HCT116 (cell line): ENCODE measurements at regions not wholly inside any gene's neighbourhood (a gene's known extent, or its start where the extent isn't known, plus 50 kb on each side); places are given as distances from the start of the nearest gene placed in this dataset.

Experiments used
- ATAC-seq: fragments of 200-7000 bp; cut with Tn5 transposase; 2 replicates; pipeline ENCODE4 v1.9.1; 2020; ENCODE audit warnings: mild to moderate bottlenecking, moderate library complexity
- BruUV-seq: library from RNA; stranded (reverse); fragments of 400-500 nt; replicated peaks from 2 replicates; lab custom pipeline; 2021; lab: Mats Ljungman, UMichigan
- CTCF ChIA-PET: fragments of 300-600 bp; sonication (Branson Sonifier 250); formaldehyde crosslinking; loops from one replicate; lab custom pipeline; 2021; ENCODE audit warnings: antibody characterized with exemption; lab: Charles Lee
- POLR2A ChIA-PET: fragments of 300-600, 350-600 bp; sonication (Branson Sonifier 250); formaldehyde crosslinking; loops from one replicate; lab custom pipeline; 2021; ENCODE audit warnings: antibody characterized with exemption; lab: Charles Lee
- RAD21 ChIA-PET, 2 experiments: fragments of 300-600 bp; sonication (Branson Sonifier 250); formaldehyde crosslinking; loops; one replicate each; lab custom pipeline; 2023; ENCODE audit warnings: low total read pairs in 2 of 2; ENCODE audit not compliant: uncharacterized antibody in 2 of 2, unreplicated experiment in 2 of 2, low non-redundant PET in 1 of 2; lab: Charles Lee
- DNase-seq: peaks from one replicate; pipeline ENCODE4 v3.0.0-alpha.2; 2010; ENCODE audit warnings: low read depth, low spot score
- H2AFZ ChIP-seq: fragments of 200-600 bp; shearing (Covaris generic), sonication (generic); 2 replicates; pipeline ENCODE4 v1.6.1; 2017; ENCODE audit warnings: low read depth, mixed run types, mixed read lengths, antibody characterized with exemption, low read length; ENCODE audit not compliant: poor library complexity, severe bottlenecking
- H3K27ac ChIP-seq: 2 replicates; pipeline ENCODE4 v1.5.1; 2012; ENCODE audit warnings: low read depth, low read length
- H3K27me3 ChIP-seq: fragments of 200-600 bp; sonication (generic); 2 replicates; pipeline ENCODE4 v1.6.1; 2016; ENCODE audit warnings: mixed run types, low read length, mixed read lengths; ENCODE audit not compliant: insufficient read depth
- H3K36me3 ChIP-seq, 2 experiments: fragments of 200-500 bp in 1 of 2; fragments of 200-600 bp in 1 of 2; sonication (Bioruptor generic) in 1 of 2; sonication (generic) in 1 of 2; 2 replicates each; pipeline versions ENCODE4 v1.5.1 to v1.6.1; 2014 to 2016; ENCODE audit warnings: low read length in 2 of 2, inconsistent platforms in 1 of 2, mixed read lengths in 1 of 2, mixed run types in 1 of 2; ENCODE audit not compliant: insufficient read depth in 2 of 2, control insufficient read depth in 1 of 2
- H3K4me1 ChIP-seq, 2 experiments: fragments of 200-600 bp in 1 of 2; sonication (generic) in 1 of 2; 2 replicates each; pipeline versions ENCODE4 v1.5.1 to v1.6.1; 2012 to 2017; ENCODE audit warnings: low read length in 2 of 2, inconsistent platforms in 1 of 2, mild to moderate bottlenecking in 1 of 2, mixed read lengths in 1 of 2, mixed run types in 1 of 2, moderate library complexity in 1 of 2; ENCODE audit not compliant: insufficient read depth in 2 of 2, control insufficient read depth in 1 of 2
- H3K4me2 ChIP-seq: fragments of 200-600 bp; sonication (generic); 2 replicates; pipeline ENCODE4 v1.6.1; 2017; ENCODE audit warnings: mixed run types, low read length, mixed read lengths
- H3K4me3 ChIP-seq, 2 experiments: fragments of 200-600 bp in 1 of 2; sonication (generic) in 1 of 2; replicated peaks in 1 of 2; 2 replicates each; pipeline ENCODE4 v1.5.1; 2011 to 2016; ENCODE audit warnings: low read length in 2 of 2, control low read depth in 1 of 2, low read depth in 1 of 2, mild to moderate bottlenecking in 1 of 2, mixed read lengths in 1 of 2, mixed run types in 1 of 2
- H3K79me2 ChIP-seq: fragments of 200-600 bp; sonication (generic); 2 replicates; pipeline ENCODE4 v1.6.1; 2017; ENCODE audit warnings: mild to moderate bottlenecking, mixed run types, low read length, moderate library complexity, mixed read lengths; ENCODE audit not compliant: insufficient read depth
- H3K9ac ChIP-seq: fragments of 200-600 bp; sonication (generic); 2 replicates; pipeline ENCODE4 v1.6.1; 2016; ENCODE audit warnings: low read length, mixed read lengths
- H3K9me2 ChIP-seq: fragments of 200-600 bp; sonication (generic), shearing (Covaris generic); 2 replicates; pipeline ENCODE4 v1.6.1; 2017; ENCODE audit warnings: mixed run types, mild to moderate bottlenecking, moderate library complexity; ENCODE audit not compliant: insufficient read depth
- H3K9me3 ChIP-seq, 2 experiments: fragments of 200-500 bp in 1 of 2; fragments of 200-600 bp in 1 of 2; sonication (Bioruptor generic) in 1 of 2; sonication (generic) in 1 of 2; 2 replicates each; pipeline ENCODE4 v1.6.1; 2014 to 2017; ENCODE audit warnings: low read length in 2 of 2, mixed read lengths in 2 of 2, inconsistent platforms in 1 of 2, low read depth in 1 of 2, mild to moderate bottlenecking in 1 of 2, mixed run types in 1 of 2, moderate library complexity in 1 of 2; ENCODE audit not compliant: control insufficient read depth in 1 of 2, insufficient read depth in 1 of 2
- H4K20me1 ChIP-seq: fragments of 200-600 bp; sonication (generic), shearing (Covaris generic); 2 replicates; pipeline ENCODE4 v1.6.1; 2017; ENCODE audit warnings: mixed run types, mild to moderate bottlenecking, moderate library complexity; ENCODE audit not compliant: insufficient read depth
- CTCF ChIP-seq, 3 experiments: fragments of 200-600 bp in 1 of 3; sonication (generic) in 1 of 3; IDR thresholded peaks in 2 of 3; conservative IDR thresholded peaks in 1 of 3; 2 replicates each; pipeline ENCODE4 v1.5.1; 2012 to 2017; ENCODE audit warnings: low read depth in 2 of 3, low read length in 2 of 3, antibody characterized with exemption in 1 of 3, borderline replicate concordance in 1 of 3, control low read depth in 1 of 3, mild to moderate bottlenecking in 1 of 3, mixed read lengths in 1 of 3, mixed run types in 1 of 3, moderate library complexity in 1 of 3; ENCODE audit not compliant: insufficient read depth in 1 of 3
- EGR1 ChIP-seq: IDR thresholded peaks from 2 replicates; pipeline ENCODE4 v1.6.1; 2012; ENCODE audit warnings: low read depth
- EZH2 ChIP-seq: fragments of 200-600 bp; sonication (generic); IDR thresholded peaks from 2 replicates; pipeline ENCODE4 v1.6.1; 2017; ENCODE audit warnings: antibody characterized with exemption, mixed run types
- EZH2phosphoT487 ChIP-seq: fragments of 200-600 bp; IDR thresholded peaks from 2 replicates; pipeline ENCODE4 v1.6.1; 2018; ENCODE audit warnings: antibody characterized with exemption, borderline replicate concordance
- FOSL1 ChIP-seq: IDR thresholded peaks from 2 replicates; pipeline ENCODE4 v1.6.1; 2012; ENCODE audit warnings: low read depth
- JUND ChIP-seq: IDR thresholded peaks from 2 replicates; pipeline ENCODE4 v1.6.1; 2012
- MAX ChIP-seq: IDR thresholded peaks from 2 replicates; pipeline ENCODE4 v1.6.1; 2012
- POLR2A ChIP-seq: IDR thresholded peaks from 2 replicates; pipeline ENCODE4 v1.7.0; 2011; ENCODE audit warnings: borderline replicate concordance; ENCODE audit not compliant: insufficient read depth, insufficient read length; ENCODE audit errors: extremely low read depth
- REST ChIP-seq: IDR thresholded peaks from 2 replicates; pipeline ENCODE4 v1.6.1; 2012; ENCODE audit warnings: low read depth
- SP1 ChIP-seq: IDR thresholded peaks from 2 replicates; pipeline ENCODE4 v1.6.1; 2012; ENCODE audit warnings: low read depth
- TCF7L2 ChIP-seq: IDR thresholded peaks from 2 replicates; pipeline ENCODE4 v1.7.0; 2011; ENCODE audit warnings: borderline replicate concordance, inconsistent platforms; ENCODE audit not compliant: insufficient read depth, insufficient read length; ENCODE audit errors: extremely low read depth
- ZBTB33 ChIP-seq: IDR thresholded peaks from 2 replicates; pipeline ENCODE4 v1.6.1; 2011; ENCODE audit warnings: mild to moderate bottlenecking, low read length, moderate library complexity; ENCODE audit not compliant: insufficient replicate concordance; ENCODE audit errors: extremely low read depth
- ZFX ChIP-seq: fragments of 450-650 bp; IDR thresholded peaks from 2 replicates; pipeline ENCODE4 v1.6.1; 2017
- intact Hi-C: fragments of 100-400 bp; cut with micrococcal nuclease; formaldehyde crosslinking; loops from 2 replicates; pipeline ENCODE4 v1.10.0; 2022

- TF ChIP-seq REST = no peak
- TF ChIP-seq POLR2A = no peak
- no peak for TF ChIP-seq ZFX
- no peak for TF ChIP-seq JUND
- TF ChIP-seq EZH2phosphoT487 = no peak
- no peak for TF ChIP-seq CTCF (IDR thresholded peaks at IDR 0.05 in 2 of 3, conservative IDR thresholded peaks at IDR 0.05 in 1 of 3; ENCODE audit: borderline replicate concordance in 1 of 3, insufficient read depth in 1 of 3, low read depth in 2 of 3, low read length in 2 of 3)
Measured at GRCh38 chr3:104989878-104990277, 376.8 kb upstream of the ALCAM start (continued).

- BruUV-seq = no TSS peak
- H4K20me1 ChIP-seq = no peaks in the 10 kb centered on the region
- no peaks in the 10 kb centered on the region for H3K79me2 ChIP-seq
- ChIA-PET CTCF (no interaction called here), POLR2A (no interaction called here)
- DNase-seq = no peak
- H3K27me3 ChIP-seq = no peaks in the 10 kb centered on the region
- no peak for TF ChIP-seq POLR2A
- no peak for TF ChIP-seq SP1
- TF ChIP-seq JUND = no peak
- TF ChIP-seq ZFX = no peak
- TF ChIP-seq ZBTB33 = no peak
- TF ChIP-seq EZH2phosphoT487 = no peak
- TF ChIP-seq EGR1 = no peak
- no peak for TF ChIP-seq CTCF (IDR thresholded peaks at IDR 0.05 in 2 of 3, conservative IDR thresholded peaks at IDR 0.05 in 1 of 3; ENCODE audit: borderline replicate concordance in 1 of 3, insufficient read depth in 1 of 3, low read depth in 2 of 3, low read length in 2 of 3)
- no peak for TF ChIP-seq FOSL1
- TF ChIP-seq TCF7L2 = no peak
- no peak for TF ChIP-seq MAX
- no peak for TF ChIP-seq EZH2
- TF ChIP-seq, all 23 proteins: peak for 0
- Histone ChIP-seq H2AFZ (peak overlapping the region; percentile 17), H3K36me3 (no peaks in the 10 kb centered on the region), H3K27ac (no peak overlapping the region), H3K4me1 (no peaks in the 10 kb centered on the region), H3K9ac (no peak overlapping the region), H3K4me3 (no peak overlapping the region), H3K4me2 (no peak overlapping the region), H3K9me3 (no peaks in the 10 kb centered on the region), H3K9me2 (no peaks in the 10 kb centered on the region; the same call in 1 of the 2 replicates)
- intact Hi-C loops = no loop called here
- no peak for ATAC-seq
- RAD21 ChIA-PET = no interaction called here
Measured at GRCh38 chr3:104990758-104991157, 376.0 kb upstream of the ALCAM start.
